GM23248 (cell line): ENCODE measurements at regions not wholly inside any gene's neighbourhood (a gene's known extent, or its start where the extent isn't known, plus 50 kb on each side); places are given as distances from the start of the nearest gene placed in this dataset.

Experiments
- EZH2 ChIP-seq: fragments of 200-600 bp; sonication (generic); IDR thresholded peaks from 2 replicates; pipeline ENCODE4 v1.6.1; 2018; ENCODE audit warnings: antibody characterized with exemption, mild to moderate bottlenecking; ENCODE audit not compliant: insufficient read depth, poor library complexity, severe bottlenecking
- EZH2phosphoT487 ChIP-seq: fragments of 200-600 bp; sonication (generic); IDR thresholded peaks from 2 replicates; pipeline ENCODE4 v1.6.1; 2018; ENCODE audit warnings: antibody characterized with exemption, moderate library complexity, mild to moderate bottlenecking, low read depth; ENCODE audit not compliant: insufficient read depth

DNA sequence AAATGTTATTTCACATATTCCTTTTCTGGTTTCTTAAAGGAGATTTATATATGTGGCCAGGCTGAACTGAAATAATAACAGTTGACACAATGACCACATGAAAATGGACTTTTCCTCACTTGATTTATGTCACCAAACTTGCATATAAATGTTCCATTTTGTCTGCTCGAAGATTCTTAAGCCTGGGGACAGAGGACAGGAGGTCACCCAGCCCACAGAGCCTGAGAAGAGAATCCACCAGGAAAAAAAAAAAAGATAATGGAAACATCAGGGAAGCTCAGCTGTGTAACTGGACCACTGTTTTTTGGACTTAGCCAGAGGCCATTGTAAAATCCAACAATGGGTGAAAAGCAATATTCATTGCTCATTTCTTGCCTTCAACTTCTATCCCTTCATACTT, 359.0 kb upstream of the FGF16 start:
- TF ChIP-seq EZH2phosphoT487, result no peak
- no peak for TF ChIP-seq EZH2
